ENCODE measurements at regions not wholly inside any gene's neighbourhood (a gene's known extent, or its start where the extent isn't known, plus 50 kb on each side); places are given as distances from the start of the nearest gene placed in this dataset.
"Not testable (repeated sequence)": the region's sequence is repeated elsewhere in the genome, so short reads cannot be mapped to it uniquely, and the experiment has no call there.

GRCh38 chrX:140114059-140114458, 148.7 kb upstream of the CXorf66 start:
- TF ChIP-seq CTCF, POLR2A (IDR thresholded peaks at IDR 0.05): not testable (repeated sequence)

Measured in adrenal gland (tissue), 5 donors.